ENCODE measurements at regions not wholly inside any gene's neighbourhood (a gene's known extent, or its start where the extent isn't known, plus 50 kb on each side); places are given as distances from the start of the nearest gene placed in this dataset.

DNA sequence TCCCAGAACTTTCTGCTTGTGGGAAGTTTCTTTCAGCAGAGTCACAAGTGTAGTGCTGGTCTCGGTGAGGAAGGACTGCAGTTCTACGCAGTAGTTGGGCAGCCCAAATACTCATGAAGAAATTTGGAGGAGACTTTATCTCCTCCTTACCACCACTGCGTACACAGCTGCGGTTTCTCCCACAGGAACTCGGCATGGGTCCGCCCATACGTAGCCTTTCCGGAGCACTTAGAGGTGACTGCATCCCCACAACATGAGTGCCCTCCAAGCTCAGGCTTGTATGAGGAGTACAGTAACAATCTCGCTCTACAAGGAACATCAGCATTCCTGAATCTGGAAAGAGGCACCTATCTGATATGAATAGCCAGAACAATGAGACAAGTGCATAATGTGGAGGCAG lies 549.2 kb upstream of the SEMA3D start:
- peaks cover 0 to 4% (median 2%) of the 10 kb centered on the region in 3 donors for H3K27me3 Mint-ChIP-seq (ENCODE audit: low read depth in 3 of 3)
- no peak overlapping the region for H3K4me3 Mint-ChIP-seq
- Histone ChIP-seq H3K4me3 (replicated peaks in 1 of 3; ENCODE audit: low read depth in 2 of 3, low read length in 3 of 3) (no peak overlapping the region), H3K79me2 (ENCODE audit: insufficient read depth, low read length) (no peaks in the 10 kb centered on the region), H4K20me1 (ENCODE audit: insufficient read depth, low read length) (no peaks in the 10 kb centered on the region), H3K9ac (ENCODE audit: insufficient read depth, low read length, poor library complexity, severe bottlenecking) (no peak overlapping the region), H3K27me3 (ENCODE audit: control insufficient read depth in 2 of 2, insufficient read depth in 2 of 2, low read length in 2 of 2) (no peaks in the 10 kb centered on the region), H3K9me3 (replicated peaks in 1 of 2; ENCODE audit: control insufficient read depth in 1 of 2, insufficient read depth in 1 of 2, low read length in 2 of 2) (peaks cover 12 to 14% of the 10 kb centered on the region in 2 donors), H3K27ac (ENCODE audit: low read depth in 1 of 2, low read length in 2 of 2) (no peak overlapping the region), H3K4me2 (replicated peaks; ENCODE audit: extremely low read depth, low read length, poor library complexity, severe bottlenecking) (no peak overlapping the region), H2AFZ (ENCODE audit: insufficient read depth, low read depth, low read length, poor library complexity, severe bottlenecking) (no peak overlapping the region), H3K36me3 (replicated peaks in 1 of 2; ENCODE audit: control insufficient read depth in 1 of 2, insufficient read depth in 2 of 2, low read length in 2 of 2) (no peaks in the 10 kb centered on the region), H3K4me1 (ENCODE audit: control insufficient read depth in 1 of 2, insufficient read depth in 2 of 2, low read length in 2 of 2) (no peaks in the 10 kb centered on the region)
- H3K27ac Mint-ChIP-seq, result no peak overlapping the region
- 100% methylated on average over 6 of the region's 9 CpGs for WGBS (ENCODE audit: insufficient coverage)
- H3K4me1 Mint-ChIP-seq, result no peaks in the 10 kb centered on the region
- H3K36me3 Mint-ChIP-seq, result no peaks in the 10 kb centered on the region
- TF ChIP-seq, protein P1, sequence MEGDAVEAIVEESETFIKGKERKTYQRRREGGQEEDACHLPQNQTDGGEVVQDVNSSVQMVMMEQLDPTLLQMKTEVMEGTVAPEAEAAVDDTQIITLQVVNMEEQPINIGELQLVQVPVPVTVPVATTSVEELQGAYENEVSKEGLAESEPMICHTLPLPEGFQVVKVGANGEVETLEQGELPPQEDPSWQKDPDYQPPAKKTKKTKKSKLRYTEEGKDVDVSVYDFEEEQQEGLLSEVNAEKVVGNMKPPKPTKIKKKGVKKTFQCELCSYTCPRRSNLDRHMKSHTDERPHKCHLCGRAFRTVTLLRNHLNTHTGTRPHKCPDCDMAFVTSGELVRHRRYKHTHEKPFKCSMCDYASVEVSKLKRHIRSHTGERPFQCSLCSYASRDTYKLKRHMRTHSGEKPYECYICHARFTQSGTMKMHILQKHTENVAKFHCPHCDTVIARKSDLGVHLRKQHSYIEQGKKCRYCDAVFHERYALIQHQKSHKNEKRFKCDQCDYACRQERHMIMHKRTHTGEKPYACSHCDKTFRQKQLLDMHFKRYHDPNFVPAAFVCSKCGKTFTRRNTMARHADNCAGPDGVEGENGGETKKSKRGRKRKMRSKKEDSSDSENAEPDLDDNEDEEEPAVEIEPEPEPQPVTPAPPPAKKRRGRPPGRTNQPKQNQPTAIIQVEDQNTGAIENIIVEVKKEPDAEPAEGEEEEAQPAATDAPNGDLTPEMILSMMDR (IDR thresholded peaks at IDR 0.05), result no peak
- peaks cover 15 to 39% (median 20%) of the 10 kb centered on the region in 7 donors for H3K9me3 Mint-ChIP-seq
- DNase-seq, result no peak
- intact Hi-C loops (cut with micrococcal nuclease), result loop anchor here in 1 of 2 donors (10.0 kb wide), 1 partner anchor 701 kb away; no protein-coding TSS in a partner anchor

DNA sequence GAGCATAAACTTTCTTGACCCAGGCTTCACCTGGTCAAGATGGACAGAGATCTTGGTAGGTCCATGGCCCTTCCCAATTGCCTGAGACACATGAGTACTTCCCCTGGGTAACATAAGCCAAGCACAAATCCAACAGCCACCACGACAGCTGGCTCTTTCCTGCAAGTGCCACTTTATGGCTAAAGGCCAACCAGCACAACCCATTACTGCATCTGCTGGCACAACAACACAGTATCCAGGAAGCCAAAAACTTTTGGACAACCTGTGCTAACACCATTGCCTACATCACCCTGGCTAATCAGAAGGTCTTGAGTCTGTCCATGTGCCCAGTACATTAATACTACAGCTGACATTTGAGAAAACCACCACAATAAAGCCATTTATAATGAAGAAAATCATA lies 548.0 kb upstream of the SEMA3D start:
- WGBS (ENCODE audit: insufficient coverage), result 60% methylated on average over 1 of the region's 1 CpG
- Histone ChIP-seq H3K9ac (ENCODE audit: insufficient read depth, low read length, poor library complexity, severe bottlenecking) (no peak overlapping the region), H3K4me2 (replicated peaks; ENCODE audit: extremely low read depth, low read length, poor library complexity, severe bottlenecking) (no peak overlapping the region), H3K9me3 (replicated peaks in 1 of 2; ENCODE audit: control insufficient read depth in 1 of 2, insufficient read depth in 1 of 2, low read length in 2 of 2) (peaks cover 12 to 14% of the 10 kb centered on the region in 2 donors), H4K20me1 (ENCODE audit: insufficient read depth, low read length) (no peaks in the 10 kb centered on the region), H3K4me3 (replicated peaks in 1 of 3; ENCODE audit: low read depth in 2 of 3, low read length in 3 of 3) (no peak overlapping the region), H3K27me3 (ENCODE audit: control insufficient read depth in 2 of 2, insufficient read depth in 2 of 2, low read length in 2 of 2) (no peaks in the 10 kb centered on the region), H3K4me1 (ENCODE audit: control insufficient read depth in 1 of 2, insufficient read depth in 2 of 2, low read length in 2 of 2) (no peaks in the 10 kb centered on the region), H3K36me3 (replicated peaks in 1 of 2; ENCODE audit: control insufficient read depth in 1 of 2, insufficient read depth in 2 of 2, low read length in 2 of 2) (no peaks in the 10 kb centered on the region), H2AFZ (ENCODE audit: insufficient read depth, low read depth, low read length, poor library complexity, severe bottlenecking) (no peak overlapping the region), H3K79me2 (ENCODE audit: insufficient read depth, low read length) (no peaks in the 10 kb centered on the region), H3K27ac (ENCODE audit: low read depth in 1 of 2, low read length in 2 of 2) (no peak overlapping the region)
- H3K36me3 Mint-ChIP-seq, result no peaks in the 10 kb centered on the region
- intact Hi-C loops (cut with micrococcal nuclease), result loop anchor here in 1 of 2 donors (10.0 kb wide), 1 partner anchor 700 kb away; no protein-coding TSS in a partner anchor
- H3K9me3 Mint-ChIP-seq, result peaks cover 14 to 40% (median 21%) of the 10 kb centered on the region in 7 donors
- H3K27me3 Mint-ChIP-seq (ENCODE audit: low read depth in 3 of 3), result peaks cover 0 to 4% (median 2%) of the 10 kb centered on the region in 3 donors
- TF ChIP-seq, protein P1 (IDR thresholded peaks at IDR 0.05), result no peak
- H3K4me3 Mint-ChIP-seq, result no peak overlapping the region
- H3K4me1 Mint-ChIP-seq, result no peaks in the 10 kb centered on the region
- no peak for DNase-seq
- H3K27ac Mint-ChIP-seq, result no peak overlapping the region
